ENCODE measurements at regions not wholly inside any gene's neighbourhood (a gene's known extent, or its start where the extent isn't known, plus 50 kb on each side); places are given as distances from the start of the nearest gene placed in this dataset.

GRCh38 chr3:44029100-44029499 is 212.6 kb upstream of the TOPAZ1 start:
- Histone ChIP-seq H3K27me3 (peaks cover 14% of the 10 kb centered on the region), H3K9me3 (no peaks in the 10 kb centered on the region), H3K4me1 (no peaks in the 10 kb centered on the region), H3K4me3 (no peak overlapping the region), H3K36me3 (no peaks in the 10 kb centered on the region), H3K27ac (no peak overlapping the region)
- intact Hi-C loops (cut with DNase I), result no loop called here
- TF ChIP-seq, protein P1, sequence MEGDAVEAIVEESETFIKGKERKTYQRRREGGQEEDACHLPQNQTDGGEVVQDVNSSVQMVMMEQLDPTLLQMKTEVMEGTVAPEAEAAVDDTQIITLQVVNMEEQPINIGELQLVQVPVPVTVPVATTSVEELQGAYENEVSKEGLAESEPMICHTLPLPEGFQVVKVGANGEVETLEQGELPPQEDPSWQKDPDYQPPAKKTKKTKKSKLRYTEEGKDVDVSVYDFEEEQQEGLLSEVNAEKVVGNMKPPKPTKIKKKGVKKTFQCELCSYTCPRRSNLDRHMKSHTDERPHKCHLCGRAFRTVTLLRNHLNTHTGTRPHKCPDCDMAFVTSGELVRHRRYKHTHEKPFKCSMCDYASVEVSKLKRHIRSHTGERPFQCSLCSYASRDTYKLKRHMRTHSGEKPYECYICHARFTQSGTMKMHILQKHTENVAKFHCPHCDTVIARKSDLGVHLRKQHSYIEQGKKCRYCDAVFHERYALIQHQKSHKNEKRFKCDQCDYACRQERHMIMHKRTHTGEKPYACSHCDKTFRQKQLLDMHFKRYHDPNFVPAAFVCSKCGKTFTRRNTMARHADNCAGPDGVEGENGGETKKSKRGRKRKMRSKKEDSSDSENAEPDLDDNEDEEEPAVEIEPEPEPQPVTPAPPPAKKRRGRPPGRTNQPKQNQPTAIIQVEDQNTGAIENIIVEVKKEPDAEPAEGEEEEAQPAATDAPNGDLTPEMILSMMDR (IDR thresholded peaks at IDR 0.05), result no peak
- ATAC-seq (peak; percentile 31), DNase-seq (no peak)

GRCh38 chr3:44030285-44030684 is 211.4 kb upstream of the TOPAZ1 start:
- ATAC-seq (no peak), DNase-seq (no peak)
- Histone ChIP-seq H3K4me1 (no peaks in the 10 kb centered on the region), H3K4me3 (no peak overlapping the region), H3K9me3 (no peaks in the 10 kb centered on the region), H3K27me3 (peaks cover 9% of the 10 kb centered on the region), H3K27ac (no peak overlapping the region), H3K36me3 (no peaks in the 10 kb centered on the region)
- TF ChIP-seq, protein P1 (IDR thresholded peaks at IDR 0.05), result no peak
- intact Hi-C loops (cut with DNase I), result no loop called here

GRCh38 chr3:44030687-44031305 is 210.9 kb upstream of the TOPAZ1 start:
- Histone ChIP-seq H3K4me1 (no peaks in the 10 kb centered on the region), H3K27me3 (peaks cover 9% of the 10 kb centered on the region), H3K4me3 (no peak overlapping the region), H3K36me3 (no peaks in the 10 kb centered on the region), H3K9me3 (no peaks in the 10 kb centered on the region), H3K27ac (no peak overlapping the region)
- TF ChIP-seq, protein P1 (IDR thresholded peaks at IDR 0.05), result no peak
- no peak for DNase-seq
- intact Hi-C loops (cut with DNase I), result no loop called here
- ATAC-seq, result no peak

GRCh38 chr3:44031387-44032380 is 210.0 kb upstream of the TOPAZ1 start:
- DNase-seq (no peak), ATAC-seq (no peak)
- intact Hi-C loops (cut with DNase I), result no loop called here
- peaks cover 4% of the 10 kb centered on the region for H3K27me3 ChIP-seq
- no peaks in the 10 kb centered on the region for H3K4me1 ChIP-seq
- no peaks in the 10 kb centered on the region for H3K36me3 ChIP-seq
- no peak overlapping the region for H3K27ac ChIP-seq
- H3K9me3 ChIP-seq, result no peaks in the 10 kb centered on the region
- TF ChIP-seq, protein P1 (IDR thresholded peaks at IDR 0.05), result no peak
- no peak overlapping the region for H3K4me3 ChIP-seq

GRCh38 chr3:44032487-44032886 is 209.2 kb upstream of the TOPAZ1 start:
- Histone ChIP-seq H3K27me3 (no peaks in the 10 kb centered on the region), H3K36me3 (no peaks in the 10 kb centered on the region), H3K27ac (no peak overlapping the region), H3K4me1 (no peaks in the 10 kb centered on the region), H3K4me3 (no peak overlapping the region), H3K9me3 (no peaks in the 10 kb centered on the region)
- ATAC-seq, result no peak
- intact Hi-C loops (cut with DNase I), result no loop called here
- no peak for DNase-seq
- TF ChIP-seq, protein P1 (IDR thresholded peaks at IDR 0.05), result no peak
